ENCODE measurements at regions not wholly inside any gene's neighbourhood (a gene's known extent, or its start where the extent isn't known, plus 50 kb on each side); places are given as distances from the start of the nearest gene placed in this dataset.

DNA sequence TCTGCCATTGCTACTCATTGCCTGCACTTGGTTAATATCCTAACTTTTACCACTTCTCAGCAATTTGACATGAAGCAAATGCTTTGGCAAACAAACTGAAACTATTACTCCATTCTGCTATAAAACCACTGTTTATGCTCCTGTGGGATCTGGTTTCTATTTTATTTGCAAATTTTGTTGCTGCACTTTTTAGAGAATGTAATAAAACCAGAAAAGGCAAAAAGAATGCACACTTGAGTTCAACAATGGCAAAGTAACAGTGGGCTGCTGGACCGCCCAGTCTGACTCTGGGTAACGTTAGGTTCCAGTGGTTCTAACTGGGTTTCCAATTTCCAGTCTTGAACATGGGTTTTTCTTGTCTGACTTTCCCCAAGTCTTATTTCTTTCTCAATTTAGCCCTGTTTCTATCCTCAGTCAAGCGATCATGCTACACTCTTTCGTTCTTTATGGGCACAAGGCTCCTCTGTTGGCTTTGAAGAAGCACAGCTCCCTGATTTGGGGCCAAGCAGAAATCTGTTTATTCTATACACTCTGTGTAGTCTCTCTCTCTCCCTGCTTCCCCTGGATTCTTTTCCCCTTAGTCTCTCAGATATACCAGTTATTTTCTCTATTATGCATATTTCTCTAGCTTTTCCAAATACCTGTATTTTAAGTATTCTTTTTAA is 129.2 kb upstream of the FAM3C start:
- no peak for DNase-seq (ENCODE audit: low read depth in 3 of 3)

DNA sequence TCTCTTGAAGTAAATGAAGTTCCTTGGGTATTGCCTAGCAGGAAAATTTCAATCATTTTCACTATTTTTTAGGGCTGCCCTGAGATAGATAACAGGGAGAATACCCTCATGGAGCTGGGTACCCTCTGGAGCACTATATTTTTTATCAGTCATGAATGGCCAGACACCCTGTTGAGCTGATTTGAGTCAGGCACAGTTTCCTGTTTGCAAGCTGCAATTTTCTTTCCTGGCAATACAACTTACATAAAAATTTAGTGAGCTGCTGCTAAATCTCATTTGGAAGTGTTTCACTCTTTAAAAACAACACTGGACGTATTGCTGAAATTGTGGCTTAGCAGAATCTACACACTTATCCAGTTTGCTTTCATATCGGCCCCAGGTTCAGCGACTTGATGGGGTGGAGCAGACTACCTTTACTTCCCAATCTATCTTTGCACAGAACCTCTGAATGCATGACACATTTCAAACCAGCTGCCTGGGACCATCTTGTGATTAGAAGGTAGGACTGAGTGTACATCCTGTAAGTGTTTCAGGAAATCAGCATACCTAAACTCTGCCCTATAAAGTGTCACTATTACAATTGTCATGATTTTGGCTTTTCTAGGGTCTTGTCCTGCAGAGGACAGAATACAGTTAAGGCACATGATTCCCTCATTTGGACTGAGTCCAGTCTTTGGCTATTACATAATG is 125.7 kb upstream of the FAM3C start:
- no peak for DNase-seq (ENCODE audit: low read depth in 3 of 3)

DNA sequence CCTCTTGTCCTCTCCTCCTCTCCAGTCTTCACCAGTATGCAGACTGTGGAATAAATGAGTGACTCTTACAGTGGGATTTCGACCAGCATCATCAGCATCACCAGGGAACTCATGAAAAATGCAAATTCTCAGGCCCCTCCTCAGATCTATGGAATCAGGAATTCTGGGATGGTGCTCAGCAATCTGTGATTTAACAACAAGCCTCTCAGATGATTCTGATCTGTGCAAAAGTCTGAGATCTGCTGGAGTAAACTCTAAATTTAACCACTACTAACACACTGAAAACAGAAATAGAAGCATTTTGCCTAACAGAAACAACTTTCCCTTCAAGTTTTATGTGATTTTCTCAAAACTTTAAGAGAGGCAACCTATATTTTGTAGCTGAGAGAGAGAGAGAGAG is 124.8 kb upstream of the FAM3C start:
- no peak for DNase-seq (ENCODE audit: low read depth in 3 of 3)

DNA sequence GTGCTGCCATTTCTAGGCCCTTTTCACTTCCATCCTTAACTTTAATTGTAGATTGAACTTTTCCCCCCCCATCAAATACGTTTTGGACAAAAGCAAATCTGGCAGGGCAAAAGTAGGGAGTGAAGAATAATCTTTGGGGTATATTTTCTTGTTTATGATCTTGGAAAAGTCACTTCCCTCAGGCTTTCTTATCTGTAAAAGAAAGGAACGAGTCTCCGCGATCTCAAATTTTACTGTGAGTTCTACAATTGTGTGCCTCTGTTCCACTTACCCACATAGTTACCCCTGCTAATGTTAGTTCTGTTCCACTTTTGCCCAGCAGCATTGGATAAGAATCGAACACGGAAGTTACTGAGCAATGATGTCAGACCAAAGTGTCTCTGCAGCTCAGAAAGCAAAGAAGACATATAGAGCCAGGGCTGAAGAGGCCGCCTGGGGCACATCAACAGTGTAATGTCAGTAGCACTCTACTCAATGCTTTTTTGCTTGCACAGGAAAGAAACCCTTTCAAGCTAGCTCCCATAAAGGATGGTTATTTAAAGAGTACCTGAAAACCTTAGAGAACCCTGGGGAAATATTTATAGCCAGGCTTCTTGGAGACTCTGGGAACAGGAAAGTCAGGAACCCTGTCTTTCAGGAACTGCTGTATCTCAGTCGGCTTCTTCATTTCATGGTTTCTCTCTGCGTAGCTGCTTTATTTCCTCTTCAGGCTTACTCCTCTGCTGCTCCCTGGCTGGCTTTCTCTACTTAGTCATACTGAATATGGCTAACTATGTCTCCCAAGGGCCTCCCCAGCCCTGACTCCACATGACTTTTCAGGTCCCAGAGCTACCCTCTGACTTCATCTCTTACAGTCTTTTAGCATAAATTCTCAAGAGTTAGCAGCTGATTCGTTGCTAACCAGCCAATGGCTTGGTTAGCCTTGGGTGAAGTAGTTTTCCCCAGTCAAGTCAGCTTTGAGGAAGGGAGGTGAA is 123.7 kb upstream of the FAM3C start:
- no peak for DNase-seq (ENCODE audit: low read depth in 3 of 3)

DNA sequence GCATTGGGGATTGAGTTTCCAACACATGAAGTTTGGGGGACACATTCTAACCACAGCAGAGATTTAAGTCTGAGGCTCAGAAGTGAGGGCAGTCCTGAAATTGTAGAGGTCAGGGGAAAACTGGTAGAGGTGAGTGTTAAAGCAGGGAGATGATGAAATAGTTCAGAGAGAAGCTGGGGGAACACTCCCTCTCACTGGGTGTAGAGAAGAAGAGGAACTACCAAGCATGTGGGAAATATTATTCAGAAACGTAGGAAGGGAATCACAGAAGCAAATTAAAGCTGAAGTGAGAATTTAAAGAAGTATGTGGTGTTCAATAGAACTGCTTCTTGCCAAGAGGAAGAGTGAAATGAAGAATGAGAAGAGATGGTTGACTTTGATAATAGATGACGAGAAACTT is 121.5 kb upstream of the FAM3C start:
- DNase-seq (ENCODE audit: low read depth in 3 of 3), result no peak

DNA sequence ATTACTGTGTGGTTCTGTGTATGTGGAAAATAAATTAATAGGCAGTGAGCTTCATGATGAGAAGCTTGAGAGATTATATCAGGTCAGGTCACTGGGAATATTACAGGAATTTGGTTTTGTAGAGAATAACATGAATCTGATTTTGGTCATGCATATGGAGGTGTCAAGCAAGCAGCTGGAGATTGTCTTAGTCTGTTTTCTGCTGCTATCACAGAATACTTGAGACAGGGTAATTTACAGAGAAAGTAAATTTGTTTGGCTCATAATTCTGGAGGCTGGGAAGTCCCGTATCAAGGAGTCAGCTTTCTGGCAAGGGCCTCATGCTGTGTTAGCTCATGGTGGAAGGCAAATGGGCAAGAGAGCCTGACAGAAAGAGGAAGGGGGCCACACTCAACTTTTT is 120.7 kb upstream of the FAM3C start:
- DNase-seq (ENCODE audit: low read depth in 3 of 3), result no peak

DNA sequence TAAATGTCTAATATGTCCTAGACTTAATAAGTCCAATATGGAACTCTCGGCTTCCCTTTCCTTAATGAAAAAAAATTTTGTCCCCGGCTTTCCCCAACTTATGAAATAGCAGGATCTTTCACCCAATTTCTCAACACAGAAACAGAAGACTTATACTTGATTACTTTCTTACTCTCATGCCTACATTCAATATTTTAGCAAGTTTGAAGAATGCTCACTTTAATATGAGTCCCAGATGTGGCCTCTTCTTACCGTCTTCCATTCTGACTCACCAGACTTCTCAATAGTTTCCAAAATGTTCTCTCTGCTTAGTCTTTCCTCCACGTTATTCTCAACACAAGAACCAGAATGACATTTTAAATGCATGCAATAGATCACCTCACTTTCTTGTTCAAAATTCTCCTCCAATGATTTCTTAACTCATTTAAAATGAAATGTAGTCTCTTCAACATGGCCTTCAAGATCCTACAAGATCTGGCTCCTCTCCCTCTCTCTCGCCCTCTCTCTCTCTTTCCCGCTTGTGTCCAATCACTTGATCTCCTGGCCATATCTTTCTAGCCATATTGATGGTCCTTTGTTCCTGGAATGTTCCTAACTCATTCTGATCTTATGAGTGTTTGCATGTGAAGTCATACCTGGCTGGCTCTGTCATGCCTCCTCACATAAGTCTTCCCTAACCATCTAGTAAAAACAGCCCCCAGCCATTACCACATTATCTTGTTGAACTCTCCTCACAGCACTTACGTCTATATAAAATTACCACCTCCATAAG is 119.7 kb upstream of the FAM3C start:
- no peak for DNase-seq (ENCODE audit: low read depth in 3 of 3)

DNA sequence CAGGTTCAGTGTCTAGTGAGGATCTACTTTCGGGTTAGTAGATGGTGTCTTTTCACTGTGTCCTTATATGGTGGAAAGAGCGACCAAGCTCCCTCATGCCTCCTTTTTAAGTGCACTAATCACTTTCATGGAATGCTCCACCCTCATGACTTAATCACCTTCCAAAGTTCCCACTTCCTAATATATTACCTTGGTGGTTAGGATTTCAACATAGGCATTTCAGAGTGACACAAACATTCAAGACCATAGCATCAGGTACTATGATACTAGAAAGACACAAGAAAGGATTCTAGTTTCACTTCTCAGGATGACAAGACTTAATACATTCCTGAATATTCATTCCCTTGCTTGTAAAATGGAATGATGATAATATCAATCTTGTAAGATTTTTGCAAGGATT is 119.1 kb upstream of the FAM3C start:
- no peak for DNase-seq (ENCODE audit: low read depth in 3 of 3)

DNA sequence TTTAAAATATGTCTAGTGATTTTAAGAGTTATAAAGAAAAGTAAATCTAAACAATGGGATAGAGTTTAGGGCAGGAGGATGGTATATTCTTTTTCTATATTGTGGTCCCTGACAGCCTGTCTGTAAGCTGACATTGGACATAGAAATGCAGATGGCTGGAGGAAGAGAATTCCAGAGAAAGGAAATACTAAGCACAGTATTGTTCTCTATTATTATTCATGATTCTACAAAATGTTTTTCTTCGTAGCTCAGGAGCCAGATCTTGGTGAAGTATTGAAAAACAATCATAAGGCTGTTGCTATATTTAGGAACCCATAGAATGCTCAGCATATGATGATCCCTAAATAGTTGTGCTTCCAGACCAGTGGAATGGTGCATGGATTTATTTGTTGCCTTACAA is 117.0 kb upstream of the FAM3C start:
- DNase-seq (ENCODE audit: low read depth in 3 of 3), result no peak

DNA sequence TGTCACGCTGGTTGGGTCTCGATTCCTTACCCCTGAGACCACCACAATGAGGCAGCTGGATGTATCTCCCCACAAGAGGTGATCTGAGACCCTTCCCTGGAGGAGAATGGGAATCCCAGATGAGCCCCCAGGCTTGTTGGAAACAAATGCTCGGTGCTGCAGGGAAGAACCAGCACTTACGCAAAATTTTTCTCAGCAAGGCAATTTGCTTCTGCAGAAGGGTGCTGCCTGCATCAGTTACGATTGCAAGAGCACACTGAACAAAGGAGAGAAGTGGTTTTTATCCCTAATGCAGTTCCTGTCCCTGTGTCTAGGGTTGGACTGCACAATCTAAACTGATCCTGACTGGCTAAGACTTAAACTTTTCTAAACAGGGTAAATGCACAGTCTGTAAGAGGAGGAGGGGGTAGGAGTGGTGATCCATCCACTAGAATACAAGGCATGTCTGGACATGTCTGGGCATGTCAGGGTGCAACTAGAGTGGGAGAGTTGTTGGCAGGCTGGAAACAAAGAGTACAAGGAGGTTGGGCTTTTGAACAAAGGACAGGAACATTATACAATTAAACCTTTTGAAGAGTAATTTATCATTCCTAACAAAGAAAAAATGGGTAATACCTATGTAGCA is 114.9 kb upstream of the FAM3C start:
- DNase-seq (ENCODE audit: low read depth in 3 of 3), result no peak

DNA sequence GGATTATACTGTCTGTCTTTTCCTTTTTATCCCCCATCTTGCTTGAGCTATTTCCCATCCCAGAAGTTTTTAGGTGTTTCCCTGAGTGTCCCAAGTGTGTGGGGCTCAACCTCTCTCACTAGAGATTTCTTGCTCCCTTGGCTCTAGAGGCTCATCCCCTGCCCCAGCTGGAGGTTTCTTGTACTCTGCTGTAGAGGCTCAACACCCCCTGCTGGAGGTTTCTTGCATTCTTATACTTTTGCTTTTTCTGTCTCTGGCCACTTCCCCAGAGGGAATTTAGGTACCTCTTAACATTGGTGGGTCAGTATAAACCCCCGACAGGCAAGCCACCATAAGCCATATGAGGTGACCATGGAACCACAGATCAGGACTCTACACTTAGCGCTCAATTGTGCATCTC is 114.2 kb upstream of the FAM3C start:
- no peak for DNase-seq (ENCODE audit: low read depth in 3 of 3)

DNA sequence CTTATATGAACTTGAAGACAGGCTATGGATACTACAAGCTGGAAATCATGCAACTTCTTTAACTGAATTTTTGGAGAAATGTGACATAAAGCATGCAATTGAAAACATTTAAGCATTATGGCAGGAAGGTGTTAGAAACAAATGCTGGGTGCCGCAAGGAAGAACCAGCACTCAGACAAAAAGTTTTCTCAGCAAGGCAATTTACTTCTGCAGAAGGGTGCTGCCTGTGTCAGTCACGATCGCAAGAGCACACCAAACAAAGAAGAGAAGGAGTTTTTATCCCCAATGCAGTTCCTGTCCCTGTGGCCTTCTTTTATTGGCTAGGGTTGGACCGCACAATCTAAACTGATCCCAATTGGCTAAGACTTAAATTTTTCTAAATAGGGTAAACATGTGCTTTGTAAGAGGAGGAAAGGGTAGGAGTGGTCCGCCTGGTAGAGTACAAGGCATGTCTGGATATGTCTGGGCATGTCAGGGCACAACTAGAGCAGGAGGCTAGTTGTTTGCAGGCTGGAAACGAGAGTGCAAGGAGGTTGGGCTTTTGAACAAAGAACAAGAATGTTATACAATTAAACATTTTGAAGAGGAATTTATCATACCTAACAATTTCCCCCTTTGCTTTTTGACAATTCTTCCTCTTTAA is 109.6 kb upstream of the FAM3C start:
- no peak for DNase-seq (ENCODE audit: low read depth in 3 of 3)

DNA sequence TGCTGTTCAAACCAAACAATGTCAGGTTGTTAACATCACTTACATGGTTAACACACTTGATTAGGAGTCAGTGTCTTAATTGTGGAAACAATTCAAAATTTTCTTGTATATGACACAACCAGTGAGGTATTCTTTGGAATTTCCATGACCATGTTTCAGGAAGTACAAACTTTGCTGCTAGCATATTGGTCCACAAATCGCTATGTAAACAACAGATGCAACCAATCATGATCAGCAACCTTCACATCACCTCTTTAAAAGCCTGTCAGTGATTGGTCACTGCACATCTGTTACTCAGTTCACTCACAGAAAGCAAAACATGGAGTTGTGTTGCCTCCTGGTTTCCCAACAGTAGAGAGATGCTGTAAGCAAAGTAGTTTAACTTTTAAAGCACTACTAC is 108.9 kb upstream of the FAM3C start:
- no peak for DNase-seq (ENCODE audit: low read depth in 3 of 3)

DNA sequence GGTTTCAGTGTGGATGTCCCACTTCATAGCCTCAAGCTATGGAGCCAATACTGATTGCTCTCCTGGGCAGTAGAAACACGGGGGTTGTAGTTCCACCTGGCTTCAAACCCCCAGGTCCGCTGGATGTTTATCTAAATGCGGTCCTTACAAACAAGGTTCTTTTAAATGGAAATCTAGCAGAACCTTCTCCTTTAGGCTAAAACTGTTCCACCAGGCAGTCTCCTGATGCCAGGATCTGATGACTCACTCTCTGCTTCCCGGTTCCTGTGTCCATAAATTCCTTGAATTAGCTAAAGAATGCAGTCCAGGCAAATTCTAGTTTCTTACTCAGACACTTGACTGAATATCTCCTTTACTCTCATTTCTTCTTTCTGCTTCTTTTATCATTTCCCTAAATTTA is 108.4 kb upstream of the FAM3C start:
- no peak for DNase-seq (ENCODE audit: low read depth in 3 of 3)

DNA sequence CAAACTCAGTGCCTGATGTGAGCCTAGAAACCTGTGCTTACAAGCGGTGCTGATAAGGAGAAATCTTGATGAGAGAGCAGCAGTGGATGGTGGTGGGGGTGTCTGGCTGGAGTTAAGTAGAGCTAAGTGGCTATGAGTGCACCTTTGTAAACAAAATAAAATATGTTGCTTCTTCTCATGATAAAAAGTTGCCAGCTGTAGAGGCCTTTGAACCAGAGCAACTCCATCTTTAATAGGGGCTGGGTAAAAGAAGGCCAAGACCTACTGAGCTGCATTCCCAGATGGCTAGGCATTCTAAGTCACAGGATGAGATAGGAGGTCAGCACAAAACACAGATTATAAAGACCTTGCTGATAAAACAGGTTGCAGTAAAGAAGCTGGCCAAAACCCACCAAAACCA is 107.6 kb upstream of the FAM3C start:
- DNase-seq (ENCODE audit: low read depth in 3 of 3), result no peak

DNA sequence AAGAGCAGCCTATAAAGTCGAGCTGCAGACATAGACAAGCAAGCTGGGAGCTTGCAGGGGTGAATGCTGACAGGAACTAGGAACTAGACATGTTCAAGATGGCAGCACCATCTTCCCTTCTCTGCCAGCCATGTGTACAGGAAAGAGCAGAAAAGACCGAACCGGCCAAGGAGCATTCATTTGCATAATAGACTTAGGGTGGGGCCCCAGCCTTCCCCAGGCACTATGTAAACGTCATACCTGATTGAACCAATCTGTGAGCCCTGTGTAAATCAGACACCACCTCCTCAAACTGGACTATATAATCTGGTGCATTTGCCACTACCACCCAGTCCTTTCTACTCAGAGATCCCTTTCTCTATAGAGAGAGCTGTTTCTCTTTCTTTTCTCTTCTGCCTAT is 106.9 kb upstream of the FAM3C start:
- no peak for DNase-seq (ENCODE audit: low read depth in 3 of 3)

DNA sequence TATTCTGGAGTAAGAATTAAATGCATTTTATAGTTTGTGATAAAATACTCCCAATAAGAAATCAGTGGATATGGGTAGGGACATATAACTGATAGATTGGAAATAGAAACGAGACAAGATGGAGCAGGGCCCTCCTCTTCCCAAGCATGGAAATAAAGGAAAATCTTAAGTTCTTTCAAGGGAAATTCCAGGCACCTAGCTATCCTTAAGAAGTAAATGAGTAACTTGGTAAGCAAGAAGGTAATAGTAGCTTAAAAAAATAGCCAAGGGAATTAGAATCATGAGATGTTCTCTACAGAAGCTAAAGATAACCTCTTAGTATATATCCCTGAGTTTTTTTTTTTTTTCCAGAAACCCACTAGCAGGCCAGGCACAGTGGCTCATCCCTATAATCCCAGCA is 105.5 kb upstream of the FAM3C start:
- no peak for DNase-seq (ENCODE audit: low read depth in 3 of 3)

DNA sequence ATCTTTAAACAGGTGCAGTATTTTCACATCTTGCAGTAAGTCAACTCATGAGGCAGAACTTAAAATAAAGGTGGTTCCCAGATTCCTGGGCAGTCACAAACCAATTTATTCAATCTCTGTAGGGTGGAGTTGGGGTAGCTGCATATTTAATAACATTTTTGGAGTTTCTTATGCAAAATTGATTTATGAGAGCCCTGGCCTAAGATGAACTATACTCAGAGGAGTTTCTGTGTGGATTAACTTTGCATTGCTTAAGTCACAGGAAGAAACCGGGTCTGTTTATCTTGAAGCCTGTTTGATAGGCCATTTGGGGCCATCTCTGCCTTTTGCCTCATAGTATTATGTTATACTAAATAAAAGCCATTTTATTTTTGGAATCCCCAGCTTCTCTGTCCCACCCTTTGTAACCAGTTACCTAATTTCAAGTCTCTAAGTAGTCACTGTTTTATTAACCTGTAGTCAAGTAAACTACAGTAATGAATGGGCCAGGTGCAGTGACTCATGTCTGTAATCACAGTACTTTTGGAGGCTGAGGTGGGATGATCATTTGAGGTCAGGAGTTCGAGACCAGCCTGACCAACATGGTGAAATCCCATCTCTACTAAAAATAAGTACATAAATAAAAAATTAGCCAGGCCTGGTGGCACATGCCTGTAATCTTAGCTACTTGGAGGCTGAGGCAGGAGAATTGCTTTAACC is 104.4 kb upstream of the FAM3C start:
- no peak for DNase-seq (ENCODE audit: low read depth in 3 of 3)

DNA sequence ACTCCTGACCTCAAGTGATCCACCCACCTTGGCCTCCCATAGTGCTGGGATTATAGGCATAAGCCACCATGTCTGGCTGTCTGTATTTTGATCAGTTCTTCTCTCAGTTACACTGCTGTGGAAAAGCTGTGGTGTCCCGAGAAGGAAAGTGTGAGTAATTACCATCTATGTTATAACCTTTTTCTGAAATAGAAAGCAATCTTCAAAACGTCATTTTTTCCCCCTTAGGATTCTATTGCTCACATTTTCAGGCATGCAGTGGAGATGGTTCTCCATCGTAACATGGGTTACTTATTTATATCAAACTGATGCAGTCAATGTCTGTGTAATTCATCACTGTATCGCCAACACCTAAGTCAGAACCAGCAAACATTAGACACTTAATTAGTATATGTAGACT is 103.5 kb upstream of the FAM3C start:
- no peak for DNase-seq (ENCODE audit: low read depth in 3 of 3)

DNA sequence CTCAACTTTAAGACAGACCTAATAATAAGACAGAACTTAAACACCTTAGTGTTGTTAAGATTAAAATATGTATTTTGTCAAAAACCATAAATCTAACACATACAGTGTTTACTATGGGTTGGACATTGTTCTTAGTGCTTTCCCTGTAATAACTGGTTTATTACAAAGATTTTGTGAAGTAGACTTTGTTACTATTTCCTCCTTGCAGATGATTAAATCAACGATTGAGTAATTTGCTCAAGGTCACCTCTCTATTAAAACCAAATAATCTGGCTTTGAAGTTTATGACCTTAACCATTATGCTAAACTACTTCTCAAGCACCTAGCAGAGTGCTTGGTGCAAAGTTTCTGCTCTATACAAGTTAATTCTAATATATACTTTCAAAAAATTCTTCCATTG is 102.7 kb upstream of the FAM3C start:
- no peak for DNase-seq (ENCODE audit: low read depth in 3 of 3)

Data from stimulated activated CD4-positive, alpha-beta T cell treated with anti-CD3 and anti-CD28 coated beads, TNF-alpha, amount 100 ng/mL, for 4 hours (primary cell).